Epithelial cell of prostate (primary cell): ENCODE measurements at regions not wholly inside any gene's neighbourhood (a gene's known extent, or its start where the extent isn't known, plus 50 kb on each side); places are given as distances from the start of the nearest gene placed in this dataset.

Experiments used
- DNase-seq: peaks from one replicate; pipeline ENCODE4 v3.0.0-alpha.2; 2011; ENCODE audit warnings: low read depth, low spot score
- H3K27ac ChIP-seq: fragments of 450-650 bp; 2 replicates; pipeline ENCODE4 v1.5.1; 2017; ENCODE audit warnings: mild to moderate bottlenecking

GRCh38 chr18:54714851-54715250, 113.4 kb upstream of the RAB27B start:
- no peak overlapping the region for H3K27ac ChIP-seq
- DNase-seq = no peak

- H3K27ac ChIP-seq = no peak overlapping the region
- DNase-seq = no peak
Measured at GRCh38 chr18:54716586-54716985, 111.7 kb upstream of the RAB27B start.

- no peak overlapping the region for H3K27ac ChIP-seq
- DNase-seq = no peak
Measured at GRCh38 chr18:54717673-54718407, 110.4 kb upstream of the RAB27B start.

GRCh38 chr18:54718408-54718773, 109.9 kb upstream of the RAB27B start:
- DNase-seq = no peak

GRCh38 chr18:54720620-54721019, 107.7 kb upstream of the RAB27B start:
- no peak for DNase-seq
- H3K27ac ChIP-seq = no peak overlapping the region

More at GRCh38 chr18:54718408-54718773, 109.9 kb upstream of the RAB27B start:
- no peak overlapping the region for H3K27ac ChIP-seq

GRCh38 chr18:54726143-54726542, 102.1 kb upstream of the RAB27B start:
- DNase-seq = no peak
- no peak overlapping the region for H3K27ac ChIP-seq

GRCh38 chr18:54734059-54734458, 94.2 kb upstream of the RAB27B start:
- no peak overlapping the region for H3K27ac ChIP-seq
- peak; percentile 89 for DNase-seq

- no peak overlapping the region for H3K27ac ChIP-seq
- peak; percentile 5 for DNase-seq
Measured at GRCh38 chr18:54736981-54737380, 91.3 kb upstream of the RAB27B start.

- DNase-seq = peak; percentile 63
- H3K27ac ChIP-seq = peak overlapping the region; percentile 61
Measured at GRCh38 chr18:54737986-54738385, 90.3 kb upstream of the RAB27B start.

- peak overlapping the region; percentile 26 for H3K27ac ChIP-seq
- DNase-seq = no peak
Measured at GRCh38 chr18:54739476-54739875, 88.8 kb upstream of the RAB27B start.

- DNase-seq = peak; percentile 5
- H3K27ac ChIP-seq = peak overlapping the region; percentile 26
Measured at GRCh38 chr18:54740136-54740846, 88.0 kb upstream of the RAB27B start.

- H3K27ac ChIP-seq = no peak overlapping the region
- no peak for DNase-seq
Measured at GRCh38 chr18:54742120-54742519, 86.2 kb upstream of the RAB27B start.

- no peak for DNase-seq
- H3K27ac ChIP-seq = no peak overlapping the region
Measured at GRCh38 chr18:54742659-54743604, 85.3 kb upstream of the RAB27B start.

GRCh38 chr18:54743605-54743995, 84.7 kb upstream of the RAB27B start:
- H3K27ac ChIP-seq = no peak overlapping the region
- DNase-seq = no peak

- H3K27ac ChIP-seq = no peak overlapping the region
- DNase-seq = no peak
Measured at GRCh38 chr18:54749291-54749690, 79.0 kb upstream of the RAB27B start.

GRCh38 chr18:54750350-54750749, 77.9 kb upstream of the RAB27B start:
- no peak for DNase-seq
- no peak overlapping the region for H3K27ac ChIP-seq

GRCh38 chr18:54752185-54752584, 76.1 kb upstream of the RAB27B start:
- no peak for DNase-seq
- no peak overlapping the region for H3K27ac ChIP-seq

- DNase-seq = no peak
- no peak overlapping the region for H3K27ac ChIP-seq
Measured at GRCh38 chr18:54755456-54755855, 72.8 kb upstream of the RAB27B start.

GRCh38 chr18:54762386-54762785, 65.9 kb upstream of the RAB27B start:
- no peak for DNase-seq
- H3K27ac ChIP-seq = no peak overlapping the region

GRCh38 chr18:54764786-54765185, 63.5 kb upstream of the RAB27B start:
- no peak overlapping the region for H3K27ac ChIP-seq
- DNase-seq = no peak
